ENCODE measurements at regions not wholly inside any gene's neighbourhood (a gene's known extent, or its start where the extent isn't known, plus 50 kb on each side); places are given as distances from the start of the nearest gene placed in this dataset.

GRCh38 chr9:2424619-2425033, 197.0 kb upstream of the VLDLR start:
- TF ChIP-seq CTCF (IDR thresholded peaks at IDR 0.05 in 4 of 5, conservative IDR thresholded peaks at IDR 0.05 in 1 of 5), result no peak
- TF ChIP-seq POLR2A (IDR thresholded peaks at IDR 0.05), result no peak

Data from gastrocnemius medialis (tissue), 4 donors.